Fibroblast of lung (primary cell): ENCODE measurements at regions not wholly inside any gene's neighbourhood (a gene's known extent, or its start where the extent isn't known, plus 50 kb on each side); places are given as distances from the start of the nearest gene placed in this dataset.

ENCODE experiments used
- DNase-seq, 2 donors: peaks; one replicate each; pipeline versions ENCODE4 v3.0.0 to v3.0.0-alpha.2; 2010; ENCODE audit warnings: low read depth in 2 of 2
- H2AFZ ChIP-seq: 2 replicates; pipeline ENCODE4 v1.5.1; 2012; ENCODE audit warnings: low read length, control low read depth, inconsistent platforms
- H3K27ac ChIP-seq: 2 replicates; pipeline ENCODE4 v1.5.1; 2011; ENCODE audit warnings: low read length, control low read depth; ENCODE audit not compliant: insufficient read depth
- H3K27me3 ChIP-seq: 2 replicates; pipeline ENCODE4 v1.5.1; 2011; ENCODE audit warnings: mild to moderate bottlenecking, low read length; ENCODE audit not compliant: control insufficient read depth, insufficient read depth
- H3K36me3 ChIP-seq: 2 replicates; pipeline ENCODE4 v1.5.1; 2011; ENCODE audit warnings: low read length; ENCODE audit not compliant: control insufficient read depth, insufficient read depth
- H3K4me1 ChIP-seq: 2 replicates; pipeline ENCODE4 v1.5.1; 2011; ENCODE audit warnings: low read length; ENCODE audit not compliant: control insufficient read depth, insufficient read depth; ENCODE audit errors: extremely low read depth
- H3K4me2 ChIP-seq: 2 replicates; pipeline ENCODE4 v1.5.1; 2011; ENCODE audit warnings: low read length, control low read depth; ENCODE audit not compliant: insufficient read depth; ENCODE audit errors: extremely low read depth
- H3K4me3 ChIP-seq, 4 experiments: fragments of 200-600 bp in 1 of 4; sonication (generic) in 1 of 4; replicated peaks in 1 of 4; 2 replicates each; pipeline ENCODE4 v1.5.1; 2011 to 2016; ENCODE audit warnings: low read length in 4 of 4, low read depth in 3 of 4, mild to moderate bottlenecking in 3 of 4, control low read depth in 2 of 4, inconsistent platforms in 1 of 4, mixed read lengths in 1 of 4; ENCODE audit not compliant: insufficient read depth in 1 of 4; ENCODE audit errors: control extremely low read depth in 1 of 4
- H3K79me2 ChIP-seq: 2 replicates; pipeline ENCODE4 v1.5.1; 2012; ENCODE audit warnings: mild to moderate bottlenecking, low read length, inconsistent platforms; ENCODE audit not compliant: control insufficient read depth, insufficient read depth
- H3K9ac ChIP-seq: 2 replicates; pipeline ENCODE4 v1.5.1; 2011; ENCODE audit warnings: mild to moderate bottlenecking, low read length, control low read depth; ENCODE audit not compliant: insufficient read depth
- H3K9me3 ChIP-seq: 2 replicates; pipeline ENCODE4 v1.5.1; 2012; ENCODE audit warnings: low read depth, low read length; ENCODE audit not compliant: control insufficient read depth, insufficient read depth
- H4K20me1 ChIP-seq: 2 replicates; pipeline ENCODE4 v1.5.1; 2011; ENCODE audit warnings: low read length; ENCODE audit not compliant: control insufficient read depth, insufficient read depth; ENCODE audit errors: extremely low read depth
- CTCF ChIP-seq, 2 donors: IDR thresholded peaks in 1 of 2; conservative IDR thresholded peaks in 1 of 2; 1 replicate in 1 of 2; 2 replicates in 1 of 2; pipeline ENCODE4 v1.5.1; 2011 to 2012; ENCODE audit warnings: low read length in 2 of 2, control low read depth in 1 of 2, inconsistent platforms in 1 of 2, low read depth in 1 of 2, mild to moderate bottlenecking in 1 of 2
- EZH2 ChIP-seq: IDR thresholded peaks from 2 replicates; pipeline ENCODE4 v1.5.1; 2012; ENCODE audit warnings: low read length, control low read depth, mild to moderate bottlenecking; ENCODE audit errors: missing control alignments

GRCh38 chr2:8391584-8391983 lies 290.3 kb upstream of the ID2 start:
- Histone ChIP-seq H3K79me2 (no peaks in the 10 kb centered on the region), H3K9ac (no peak overlapping the region), H3K9me3 (no peaks in the 10 kb centered on the region), H4K20me1 (no peaks in the 10 kb centered on the region), H3K27me3 (no peaks in the 10 kb centered on the region), H3K27ac (no peak overlapping the region), H3K36me3 (no peaks in the 10 kb centered on the region), H2AFZ (no peak overlapping the region), H3K4me3 (no peak overlapping the region), H3K4me1 (no peaks in the 10 kb centered on the region), H3K4me2 (no peak overlapping the region)
- DNase-seq: no peak
- TF ChIP-seq CTCF (conservative IDR thresholded peaks at IDR 0.05 in 1 of 2, IDR thresholded peaks at IDR 0.05 in 1 of 2; ENCODE audit: low read depth in 1 of 2, low read length in 2 of 2) (no peak), EZH2 (no peak)

DNA sequence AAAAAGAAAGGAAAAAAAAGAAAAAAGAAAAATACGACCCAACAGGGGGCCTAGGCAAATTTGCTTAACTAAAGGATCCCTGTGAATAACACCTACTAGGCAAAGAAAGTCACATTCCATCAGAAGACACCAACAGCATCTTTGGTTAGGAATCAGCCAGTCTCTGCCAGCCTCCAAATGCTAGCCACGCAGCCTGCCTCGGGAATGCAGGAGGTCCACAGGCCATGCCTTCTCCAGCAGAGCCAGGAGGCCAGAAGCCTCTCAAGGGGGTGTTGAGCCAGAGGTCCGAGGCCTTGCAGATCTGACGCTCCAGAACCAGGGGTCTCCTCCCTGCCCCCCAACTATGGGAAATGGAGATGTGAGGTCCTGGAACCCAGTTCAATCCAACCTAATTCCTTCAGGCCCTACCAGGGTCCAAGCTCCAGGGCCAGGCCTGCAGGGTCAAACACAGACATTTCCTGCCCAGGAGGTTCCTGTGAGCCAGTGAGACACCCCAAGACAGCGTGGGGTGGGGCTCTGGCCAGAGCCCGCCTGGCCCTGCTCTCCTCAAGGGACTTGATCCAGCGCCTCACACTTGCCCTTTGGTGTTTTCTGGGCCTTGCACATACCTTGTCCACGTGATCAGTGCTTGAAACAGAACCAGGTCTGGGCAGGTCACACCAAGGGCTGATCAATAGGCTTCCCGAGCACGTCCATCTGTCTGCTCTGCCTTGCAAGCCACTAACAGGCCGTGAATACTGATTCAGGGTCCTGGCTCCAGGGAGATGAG lies 289.6 kb upstream of the ID2 start:
- Histone ChIP-seq H3K27me3 (no peaks in the 10 kb centered on the region), H4K20me1 (no peaks in the 10 kb centered on the region), H3K4me3 (no peak overlapping the region), H3K79me2 (no peaks in the 10 kb centered on the region), H3K27ac (no peak overlapping the region), H3K4me1 (no peaks in the 10 kb centered on the region), H3K36me3 (no peaks in the 10 kb centered on the region), H3K9me3 (no peaks in the 10 kb centered on the region), H2AFZ (no peak overlapping the region), H3K9ac (no peak overlapping the region), H3K4me2 (no peak overlapping the region)
- TF ChIP-seq EZH2 (no peak), CTCF (conservative IDR thresholded peaks at IDR 0.05 in 1 of 2, IDR thresholded peaks at IDR 0.05 in 1 of 2; ENCODE audit: low read depth in 1 of 2, low read length in 2 of 2) (no peak)
- DNase-seq: no peak

GRCh38 chr2:8393506-8393905 lies 288.4 kb upstream of the ID2 start:
- Histone ChIP-seq H3K9ac (no peak overlapping the region), H3K4me1 (no peaks in the 10 kb centered on the region), H3K27me3 (no peaks in the 10 kb centered on the region), H3K79me2 (no peaks in the 10 kb centered on the region), H2AFZ (no peak overlapping the region), H3K4me3 (no peak overlapping the region), H4K20me1 (no peaks in the 10 kb centered on the region), H3K9me3 (peaks cover 5% of the 10 kb centered on the region), H3K27ac (no peak overlapping the region), H3K36me3 (no peaks in the 10 kb centered on the region), H3K4me2 (no peak overlapping the region)
- DNase-seq: no peak
- TF ChIP-seq CTCF (conservative IDR thresholded peaks at IDR 0.05 in 1 of 2, IDR thresholded peaks at IDR 0.05 in 1 of 2; ENCODE audit: low read depth in 1 of 2, low read length in 2 of 2): no peak
- TF ChIP-seq EZH2: no peak
